ENCODE measurements at regions not wholly inside any gene's neighbourhood (a gene's known extent, or its start where the extent isn't known, plus 50 kb on each side); places are given as distances from the start of the nearest gene placed in this dataset.

DNA sequence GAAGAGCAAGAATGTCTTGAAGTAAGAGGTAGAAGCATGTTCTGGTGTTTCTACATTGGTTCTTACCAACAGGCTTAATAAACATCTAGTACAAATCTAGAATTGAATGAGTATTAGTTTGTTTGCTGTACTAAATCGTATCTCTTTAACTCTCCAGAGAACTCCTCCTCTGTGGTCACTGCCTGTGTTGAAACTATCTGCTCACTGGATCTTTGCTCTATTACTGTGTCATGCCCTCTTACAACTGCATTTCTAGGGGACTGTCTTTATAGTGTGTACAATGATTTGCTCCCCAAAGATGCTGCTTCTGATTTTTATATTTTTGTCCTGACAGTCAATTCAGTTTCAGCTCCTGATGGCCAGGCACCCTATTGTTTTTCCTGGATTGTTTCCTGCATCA is 50.1 kb upstream of the E2F7 start:
- TF ChIP-seq EZH2 (IDR thresholded peaks at IDR 0.05; ENCODE audit: borderline replicate concordance, low read length) = no peak
- TF ChIP-seq, protein P1, sequence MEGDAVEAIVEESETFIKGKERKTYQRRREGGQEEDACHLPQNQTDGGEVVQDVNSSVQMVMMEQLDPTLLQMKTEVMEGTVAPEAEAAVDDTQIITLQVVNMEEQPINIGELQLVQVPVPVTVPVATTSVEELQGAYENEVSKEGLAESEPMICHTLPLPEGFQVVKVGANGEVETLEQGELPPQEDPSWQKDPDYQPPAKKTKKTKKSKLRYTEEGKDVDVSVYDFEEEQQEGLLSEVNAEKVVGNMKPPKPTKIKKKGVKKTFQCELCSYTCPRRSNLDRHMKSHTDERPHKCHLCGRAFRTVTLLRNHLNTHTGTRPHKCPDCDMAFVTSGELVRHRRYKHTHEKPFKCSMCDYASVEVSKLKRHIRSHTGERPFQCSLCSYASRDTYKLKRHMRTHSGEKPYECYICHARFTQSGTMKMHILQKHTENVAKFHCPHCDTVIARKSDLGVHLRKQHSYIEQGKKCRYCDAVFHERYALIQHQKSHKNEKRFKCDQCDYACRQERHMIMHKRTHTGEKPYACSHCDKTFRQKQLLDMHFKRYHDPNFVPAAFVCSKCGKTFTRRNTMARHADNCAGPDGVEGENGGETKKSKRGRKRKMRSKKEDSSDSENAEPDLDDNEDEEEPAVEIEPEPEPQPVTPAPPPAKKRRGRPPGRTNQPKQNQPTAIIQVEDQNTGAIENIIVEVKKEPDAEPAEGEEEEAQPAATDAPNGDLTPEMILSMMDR (conservative IDR thresholded peaks at IDR 0.05 in 1 of 2, IDR thresholded peaks at IDR 0.05 in 1 of 2; ENCODE audit: extremely low read depth in 1 of 2, insufficient read depth in 1 of 2, low read depth in 1 of 2, low read length in 2 of 2) = no peak
